ENCODE measurements at regions not wholly inside any gene's neighbourhood (a gene's known extent, or its start where the extent isn't known, plus 50 kb on each side); places are given as distances from the start of the nearest gene placed in this dataset.

- Histone ChIP-seq H3K4me3 (ENCODE audit: severe bottlenecking) (no peak overlapping the region), H3K36me3 (ENCODE audit: low read depth) (no peaks in the 10 kb centered on the region), H3K4me1 (ENCODE audit: insufficient read depth, poor library complexity, severe bottlenecking) (no peaks in the 10 kb centered on the region), H3K9me3 (ENCODE audit: severe bottlenecking) (no peaks in the 10 kb centered on the region), H3K27ac (ENCODE audit: poor library complexity, severe bottlenecking) (no peak overlapping the region), H3K27me3 (ENCODE audit: insufficient read depth, poor library complexity, severe bottlenecking) (peaks cover 12% of the 10 kb centered on the region)
- no peak for TF ChIP-seq CTCF (IDR thresholded peaks at IDR 0.05; ENCODE audit: poor library complexity, severe bottlenecking)
- DNase-seq (ENCODE audit: low spot score): no peak
- no peak for ATAC-seq (ENCODE audit: low read depth)
Measured at GRCh38 chr2:41626936-41627335, 420.9 kb upstream of the PKDCC start.

DNA sequence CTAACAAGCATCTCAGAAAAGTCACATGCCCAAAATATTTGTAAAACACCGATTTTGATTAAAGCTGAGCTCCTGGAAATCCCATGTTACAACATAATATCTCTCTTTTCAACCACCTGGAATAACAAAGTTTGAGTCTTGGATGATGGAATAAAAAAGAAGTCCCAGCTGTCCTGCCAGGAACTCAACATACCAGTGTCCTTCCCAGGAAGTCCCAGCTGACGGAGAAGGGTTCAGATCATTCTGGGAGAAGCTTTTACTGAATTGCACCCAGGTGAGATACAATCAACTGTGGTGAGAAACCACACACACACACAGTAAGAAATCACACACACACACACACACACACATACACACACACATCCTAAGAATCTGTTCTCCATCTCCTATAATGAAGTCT, 413.1 kb upstream of the PKDCC start:
- H3K27ac ChIP-seq (ENCODE audit: poor library complexity, severe bottlenecking): no peak overlapping the region
- no peak for TF ChIP-seq CTCF (IDR thresholded peaks at IDR 0.05; ENCODE audit: poor library complexity, severe bottlenecking)
- no peaks in the 10 kb centered on the region for H3K9me3 ChIP-seq (ENCODE audit: severe bottlenecking)
- DNase-seq (ENCODE audit: low spot score) (no peak), ATAC-seq (ENCODE audit: low read depth) (no peak)
- no peaks in the 10 kb centered on the region for H3K4me1 ChIP-seq (ENCODE audit: insufficient read depth, poor library complexity, severe bottlenecking)
- H3K4me3 ChIP-seq (ENCODE audit: severe bottlenecking): no peak overlapping the region
- peaks cover 14% of the 10 kb centered on the region for H3K27me3 ChIP-seq (ENCODE audit: insufficient read depth, poor library complexity, severe bottlenecking)
- H3K36me3 ChIP-seq (ENCODE audit: low read depth): no peaks in the 10 kb centered on the region

- TF ChIP-seq CTCF (IDR thresholded peaks at IDR 0.05; ENCODE audit: poor library complexity, severe bottlenecking): no peak
- no peaks in the 10 kb centered on the region for H3K36me3 ChIP-seq (ENCODE audit: low read depth)
- DNase-seq (ENCODE audit: low spot score) (no peak), ATAC-seq (ENCODE audit: low read depth) (no peak)
- no peaks in the 10 kb centered on the region for H3K27me3 ChIP-seq (ENCODE audit: insufficient read depth, poor library complexity, severe bottlenecking)
- H3K27ac ChIP-seq (ENCODE audit: poor library complexity, severe bottlenecking): no peak overlapping the region
- no peaks in the 10 kb centered on the region for H3K9me3 ChIP-seq (ENCODE audit: severe bottlenecking)
- no peak overlapping the region for H3K4me3 ChIP-seq (ENCODE audit: severe bottlenecking)
- H3K4me1 ChIP-seq (ENCODE audit: insufficient read depth, poor library complexity, severe bottlenecking): no peaks in the 10 kb centered on the region
Measured at GRCh38 chr2:41644936-41645335, 402.9 kb upstream of the PKDCC start.

GRCh38 chr2:41647468-41648050, 400.3 kb upstream of the PKDCC start:
- H3K9me3 ChIP-seq (ENCODE audit: severe bottlenecking): no peaks in the 10 kb centered on the region
- no peaks in the 10 kb centered on the region for H3K27me3 ChIP-seq (ENCODE audit: insufficient read depth, poor library complexity, severe bottlenecking)
- no peaks in the 10 kb centered on the region for H3K4me1 ChIP-seq (ENCODE audit: insufficient read depth, poor library complexity, severe bottlenecking)
- no peak overlapping the region for H3K27ac ChIP-seq (ENCODE audit: poor library complexity, severe bottlenecking)
- no peaks in the 10 kb centered on the region for H3K36me3 ChIP-seq (ENCODE audit: low read depth)
- TF ChIP-seq CTCF (IDR thresholded peaks at IDR 0.05; ENCODE audit: poor library complexity, severe bottlenecking): no peak
- H3K4me3 ChIP-seq (ENCODE audit: severe bottlenecking): no peak overlapping the region
- ATAC-seq (ENCODE audit: low read depth) (no peak), DNase-seq (ENCODE audit: low spot score) (no peak)

DNA sequence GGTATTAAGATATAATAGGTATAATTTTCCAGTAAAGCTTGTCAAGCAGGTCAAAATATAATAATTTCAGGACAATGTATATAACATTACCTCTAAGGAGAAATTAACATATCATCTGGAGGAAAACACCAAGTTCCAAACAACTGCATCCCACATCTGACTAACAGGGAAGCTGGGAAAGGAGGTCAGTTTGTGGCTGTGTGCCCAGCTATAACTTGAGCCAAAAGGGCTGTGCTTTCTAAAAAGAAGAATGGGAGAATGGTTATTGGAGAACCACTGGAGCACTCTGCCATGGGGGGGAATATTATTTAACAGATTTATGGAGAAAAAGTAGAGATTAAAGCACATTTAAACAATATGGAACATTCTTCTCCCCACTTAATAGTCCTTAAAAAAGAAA, 390.6 kb upstream of the PKDCC start:
- H3K4me3 ChIP-seq (ENCODE audit: severe bottlenecking): no peak overlapping the region
- ATAC-seq (ENCODE audit: low read depth): no peak
- H3K27me3 ChIP-seq (ENCODE audit: insufficient read depth, poor library complexity, severe bottlenecking): no peaks in the 10 kb centered on the region
- DNase-seq (ENCODE audit: low spot score): no peak
- no peaks in the 10 kb centered on the region for H3K4me1 ChIP-seq (ENCODE audit: insufficient read depth, poor library complexity, severe bottlenecking)
- H3K27ac ChIP-seq (ENCODE audit: poor library complexity, severe bottlenecking): no peak overlapping the region
- H3K36me3 ChIP-seq (ENCODE audit: low read depth): no peaks in the 10 kb centered on the region
- TF ChIP-seq CTCF (IDR thresholded peaks at IDR 0.05; ENCODE audit: poor library complexity, severe bottlenecking): no peak
- H3K9me3 ChIP-seq (ENCODE audit: severe bottlenecking): no peaks in the 10 kb centered on the region

Data from RWPE2 (cell line).